SK-N-SH treated with all-trans-retinoic acid at 6 μM for 48 hours (cell line): ENCODE measurements at regions not wholly inside any gene's neighbourhood (a gene's known extent, or its start where the extent isn't known, plus 50 kb on each side); places are given as distances from the start of the nearest gene placed in this dataset.

Experiments used
- ARNTL ChIP-seq: fragments of 450-650 bp; formaldehyde crosslinking; IDR thresholded peaks from 2 replicates; pipeline ENCODE4 v1.5.0; 2020; ENCODE audit warnings: low read depth, mild to moderate bottlenecking, moderate library complexity, borderline replicate concordance
- OSR1 ChIP-seq: fragments of 250-450 bp; sonication (Bioruptor Pico); IDR thresholded peaks from 2 replicates; pipeline ENCODE4 v1.8.0; 2022; ENCODE audit warnings: moderate library complexity, mild to moderate bottlenecking, inconsistent platforms
- PATZ1 ChIP-seq: fragments of 250-450 bp; sonication (Bioruptor Pico); IDR thresholded peaks from 2 replicates; pipeline ENCODE4 v1.8.0; 2020; ENCODE audit warnings: mild to moderate bottlenecking, moderate library complexity, borderline replicate concordance
- RARB ChIP-seq: fragments of 250-450 bp; sonication (Bioruptor Pico); IDR thresholded peaks from 2 replicates; pipeline ENCODE4 v1.8.0; 2021; ENCODE audit warnings: mild to moderate bottlenecking, moderate library complexity
- SNAI2 ChIP-seq: fragments of 250-450 bp; sonication (Bioruptor Pico); IDR thresholded peaks from 2 replicates; pipeline ENCODE4 v1.5.0; 2020; ENCODE audit warnings: mild to moderate bottlenecking, moderate library complexity
- TSHZ2 ChIP-seq: fragments of 250-450 bp; sonication (Bioruptor Pico); IDR thresholded peaks from 2 replicates; pipeline ENCODE4 v1.5.0; 2020; ENCODE audit warnings: mild to moderate bottlenecking, moderate library complexity
- ZFP3 ChIP-seq: fragments of 250-450 bp; sonication (Bioruptor Pico); IDR thresholded peaks from 2 replicates; pipeline ENCODE4 v1.5.0; 2020; ENCODE audit warnings: mild to moderate bottlenecking, moderate library complexity
- ZFP30 ChIP-seq: fragments of 450-650 bp; formaldehyde crosslinking; IDR thresholded peaks from 2 replicates; pipeline ENCODE4 v1.5.0; 2022; ENCODE audit warnings: mild to moderate bottlenecking, moderate library complexity

GRCh38 chr5:143739746-143740145 lies 72.2 kb upstream of the HMHB1 start:
- no peak for TF ChIP-seq PATZ1
- TF ChIP-seq TSHZ2 (CRISPR knock-in tag), result no peak
- no peak for TF ChIP-seq ARNTL
- TF ChIP-seq SNAI2 (CRISPR knock-in tag), result no peak
- TF ChIP-seq RARB (CRISPR knock-in tag), result no peak
- TF ChIP-seq OSR1 (CRISPR knock-in tag), result no peak
- TF ChIP-seq ZFP30, result no peak
- no peak for TF ChIP-seq ZFP3 (CRISPR knock-in tag)
